HK-2 (cell line): ENCODE measurements at regions not wholly inside any gene's neighbourhood (a gene's known extent, or its start where the extent isn't known, plus 50 kb on each side); places are given as distances from the start of the nearest gene placed in this dataset.

Source experiments
- DNase-seq: peaks from one replicate; pipeline ENCODE4 v3.0.0-alpha.2; 2018; ENCODE audit not compliant: unreplicated experiment

DNA sequence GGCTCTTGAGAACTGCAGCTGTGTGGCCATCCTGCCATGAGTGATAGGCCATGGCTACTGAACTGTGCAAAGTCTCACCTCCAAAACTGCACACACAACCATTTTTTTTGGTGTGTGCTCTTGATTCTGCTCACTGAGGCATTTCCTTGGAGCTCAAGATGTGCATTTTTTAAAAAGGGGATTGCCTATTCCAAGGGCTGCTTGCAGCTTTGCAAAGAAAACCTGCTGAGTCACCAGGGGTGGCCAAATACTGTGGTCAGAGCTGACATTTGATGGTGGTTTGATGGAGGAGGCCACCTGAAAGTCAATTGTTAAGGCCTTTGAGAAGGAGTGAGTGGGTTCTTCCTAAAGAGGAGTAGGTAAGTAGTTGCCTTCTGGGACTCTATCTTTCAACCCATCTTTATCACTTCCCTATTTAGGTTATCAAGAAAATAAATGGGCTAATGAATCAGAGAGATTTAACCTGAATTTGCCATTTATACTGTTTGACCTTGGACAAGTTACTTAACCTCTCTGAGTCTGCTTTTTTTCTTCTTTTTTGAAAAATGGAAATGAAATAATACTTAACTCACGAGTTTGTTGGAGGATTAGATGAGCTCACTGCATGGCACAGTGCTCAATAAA is 87.9 kb downstream of the CHST2 start:
- DNase-seq, result peak; percentile 40

DNA sequence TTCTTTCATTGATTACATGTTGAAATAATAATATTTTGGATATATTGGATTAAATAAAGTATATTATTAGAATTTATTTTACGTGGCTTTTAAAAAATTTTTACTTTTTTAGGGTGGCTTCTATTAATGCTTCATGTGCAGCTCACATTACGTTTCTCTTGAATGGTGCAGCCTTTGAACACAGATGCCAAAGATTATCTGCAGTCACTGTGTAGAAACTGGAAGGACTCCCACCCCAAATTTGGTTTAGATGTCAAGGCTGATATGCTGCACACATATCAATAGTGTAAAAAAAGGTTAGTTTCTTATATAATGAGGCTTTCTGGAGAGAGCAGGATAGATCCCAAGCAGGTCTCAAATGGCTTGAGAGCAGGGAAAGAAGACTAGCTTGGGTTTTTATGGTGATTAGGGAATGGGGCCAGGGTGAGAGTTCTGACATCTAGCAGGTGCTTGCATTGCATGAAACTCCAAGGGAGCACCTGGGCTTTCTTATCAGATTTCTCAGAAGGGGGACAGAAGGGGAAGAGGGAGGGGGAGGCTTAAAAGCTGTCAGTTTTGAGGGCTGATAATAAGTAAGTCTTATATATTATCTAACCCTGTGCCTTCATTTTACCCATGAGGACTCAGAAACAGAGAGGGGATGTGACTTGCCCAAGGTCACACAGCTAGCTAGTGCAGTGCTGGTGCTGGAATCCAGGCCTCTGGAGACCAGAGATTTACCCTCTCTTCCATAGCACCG is 89.6 kb downstream of the CHST2 start:
- no peak for DNase-seq

DNA sequence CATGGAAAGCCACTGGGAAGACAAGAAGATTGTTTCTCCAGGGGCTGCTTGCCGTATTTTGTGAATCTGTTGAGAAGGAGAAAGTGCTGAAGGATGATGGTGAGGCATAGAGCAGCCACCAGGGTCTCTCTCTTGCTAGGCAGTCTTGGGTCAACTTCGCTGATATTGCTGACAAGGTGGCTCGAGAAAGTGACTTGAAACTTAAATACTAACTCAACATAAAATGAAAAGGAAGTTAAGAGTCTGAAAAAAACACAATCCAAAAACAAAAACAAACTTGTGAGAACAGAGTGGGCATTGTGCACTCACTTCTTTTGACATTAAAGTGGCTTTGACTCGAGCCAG is 90.1 kb downstream of the CHST2 start:
- no peak for DNase-seq

DNA sequence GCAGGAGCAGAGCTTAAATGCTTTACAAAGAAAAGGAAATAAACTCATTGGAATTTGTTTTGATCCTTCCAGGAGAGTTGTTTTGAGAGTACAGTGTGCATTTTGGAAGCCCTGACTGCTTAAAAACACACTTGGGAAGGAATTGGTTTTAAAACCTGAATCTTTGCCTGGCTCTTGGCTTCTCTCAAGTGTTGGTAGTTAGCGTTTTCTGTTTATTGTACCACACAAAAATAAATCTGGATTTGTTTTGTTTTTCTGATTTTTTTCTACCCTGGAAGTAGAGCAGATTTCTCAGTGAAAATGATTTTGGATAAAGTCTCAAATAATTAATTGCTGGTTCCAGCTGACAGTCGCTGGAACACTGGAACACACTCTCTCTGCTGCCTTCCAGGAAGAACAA is 90.6 kb downstream of the CHST2 start:
- DNase-seq, result no peak

DNA sequence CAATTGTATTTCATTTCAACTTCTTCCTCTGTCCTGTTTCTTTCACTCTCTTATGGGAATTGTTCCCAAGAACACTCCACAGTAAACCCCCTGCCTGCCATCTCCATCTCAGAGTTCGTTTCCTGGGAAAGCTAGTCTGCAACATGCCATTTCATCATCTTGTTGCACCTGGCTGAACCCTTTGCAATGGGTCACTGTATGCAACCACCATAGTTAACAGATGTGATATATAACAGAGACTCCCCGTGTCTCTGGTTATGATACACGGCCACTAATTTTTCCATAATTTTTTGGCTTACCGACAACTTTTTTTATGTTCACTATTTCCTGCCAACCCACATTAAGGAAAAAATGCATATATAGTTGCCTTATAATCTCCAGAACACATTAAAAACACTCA is 95.5 kb downstream of the CHST2 start:
- no peak for DNase-seq
